HPDE6-E6E7 (cell line): ENCODE measurements at regions not wholly inside any gene's neighbourhood (a gene's known extent, or its start where the extent isn't known, plus 50 kb on each side); places are given as distances from the start of the nearest gene placed in this dataset.
"Not testable (repeated sequence)": the region's sequence is repeated elsewhere in the genome, so short reads cannot be mapped to it uniquely, and the experiment has no call there.

ENCODE experiments used
- DNase-seq: peaks from one replicate; pipeline ENCODE4 v3.0.0; 2011; ENCODE audit warnings: missing footprints; ENCODE audit errors: extremely low spot score

- DNase-seq, result no peak
These were observed 118.9 kb downstream of the ACAA2 start for GRCh38 chr18:49694402-49694801.

GRCh38 chr18:49693717-49694005 lies 119.7 kb downstream of the ACAA2 start:
- DNase-seq, result no peak

- DNase-seq, result no peak
These were observed 120.2 kb downstream of the ACAA2 start for GRCh38 chr18:49692906-49693716.

GRCh38 chr18:49691177-49691608 lies 122.1 kb downstream of the ACAA2 start:
- peak; percentile 53 for DNase-seq

- DNase-seq, result peak; percentile 35
These were observed 123.0 kb downstream of the ACAA2 start for GRCh38 chr18:49690312-49690711.

- DNase-seq, result no peak
These were observed 123.5 kb downstream of the LIPG start for GRCh38 chr18:49685231-49685942.

GRCh38 chr18:49682803-49683190 lies 120.9 kb downstream of the LIPG start:
- DNase-seq, result not testable (repeated sequence)

GRCh38 chr18:49682173-49682802 lies 120.4 kb downstream of the LIPG start:
- DNase-seq, result no peak

- no peak for DNase-seq
These were observed 119.5 kb downstream of the LIPG start for GRCh38 chr18:49681387-49681786.

GRCh38 chr18:49678440-49678839 lies 116.6 kb downstream of the LIPG start:
- no peak for DNase-seq

- no peak for DNase-seq
These were observed 116.0 kb downstream of the LIPG start for GRCh38 chr18:49677762-49678413.

GRCh38 chr18:49677081-49677480 lies 115.2 kb downstream of the LIPG start:
- no peak for DNase-seq

GRCh38 chr18:49673281-49673680 lies 111.4 kb downstream of the LIPG start:
- no peak for DNase-seq

GRCh38 chr18:49672853-49673252 lies 111.0 kb downstream of the LIPG start:
- no peak for DNase-seq

GRCh38 chr18:49669403-49669802 lies 107.5 kb downstream of the LIPG start:
- DNase-seq, result peak; percentile 46

GRCh38 chr18:49668574-49669275 lies 106.9 kb downstream of the LIPG start:
- no peak for DNase-seq

- DNase-seq, result no peak
These were observed 105.6 kb downstream of the LIPG start for GRCh38 chr18:49667462-49667861.

- DNase-seq, result no peak
These were observed 104.4 kb downstream of the LIPG start for GRCh38 chr18:49666045-49666775.

GRCh38 chr18:49663899-49664890 lies 102.3 kb downstream of the LIPG start:
- DNase-seq, result no peak

GRCh38 chr18:49662506-49662905 lies 100.6 kb downstream of the LIPG start:
- no peak for DNase-seq
